ENCODE measurements at regions not wholly inside any gene's neighbourhood (a gene's known extent, or its start where the extent isn't known, plus 50 kb on each side); places are given as distances from the start of the nearest gene placed in this dataset.

DNA sequence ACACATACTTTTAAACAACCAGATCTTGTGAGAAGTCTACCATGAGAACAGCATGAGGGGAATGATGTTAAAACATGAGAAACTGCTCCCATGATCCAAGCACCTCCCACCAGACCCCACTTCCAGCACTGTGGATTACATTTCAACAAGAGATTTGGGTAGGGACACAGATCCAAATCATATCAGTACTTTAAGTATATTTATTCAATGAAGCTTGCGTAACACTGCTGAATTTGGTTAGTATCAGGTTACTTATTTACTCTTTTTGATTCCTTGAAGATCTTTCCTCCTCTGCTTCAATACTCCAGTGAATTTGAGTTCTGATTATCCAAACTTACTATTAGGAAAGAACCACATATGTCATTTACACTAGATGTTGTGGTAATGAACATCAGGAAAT is 418.6 kb downstream of the PIK3C3 start:
- dilution Hi-C loops (cut with MboI; ENCODE audit: extremely low pct_ligation_motif_present, low sequenced_read_pairs), result no loop called here
- BruUV-seq (replicated peaks), result no TSS peak
- DNase-seq (ENCODE audit: low read depth, low spot score) (no peak), FAIRE-seq (no peak)
- Histone ChIP-seq H3K27ac (ENCODE audit: insufficient read depth, low read depth, low read length) (no peak overlapping the region), H3K4me1 (ENCODE audit: control insufficient read depth, extremely low read depth, insufficient read depth, low read length) (no peaks in the 10 kb centered on the region), H2AFZ (ENCODE audit: low read depth, low read length) (no peak overlapping the region), H3K9me3 (replicated peaks; ENCODE audit: control insufficient read depth, insufficient read depth, low read length) (no peaks in the 10 kb centered on the region), H3K27me3 (ENCODE audit: control insufficient read depth in 2 of 2, insufficient read depth in 2 of 2, low read length in 2 of 2) (no peaks in the 10 kb centered on the region), H3K79me2 (ENCODE audit: control insufficient read depth, insufficient read depth, low read length) (no peaks in the 10 kb centered on the region), H4K20me1 (replicated peaks; ENCODE audit: control insufficient read depth, extremely low read depth, insufficient read depth, low read length) (no peaks in the 10 kb centered on the region), H3K9ac (replicated peaks; ENCODE audit: extremely low read depth, insufficient read depth, low read length) (no peak overlapping the region), H3K36me3 (ENCODE audit: control insufficient read depth in 2 of 2, extremely low read depth in 1 of 2, insufficient read depth in 2 of 2, low read length in 2 of 2) (no peaks in the 10 kb centered on the region), H3K9me1 (replicated peaks; ENCODE audit: control insufficient read depth, extremely low read depth, insufficient read depth, low read length) (no peaks in the 10 kb centered on the region), H3K4me3 (replicated peaks in 1 of 3; ENCODE audit: insufficient read depth in 1 of 3, low read depth in 1 of 3, low read length in 3 of 3) (no peak overlapping the region), H3K4me2 (ENCODE audit: insufficient read depth, low read length) (no peak overlapping the region)
- TF ChIP-seq FOS (IDR thresholded peaks at IDR 0.05; ENCODE audit: borderline replicate concordance, insufficient read depth, low read length) (no peak), POLR2AphosphoS5 (IDR thresholded peaks at IDR 0.05; ENCODE audit: insufficient read depth, low read depth, low read length) (no peak), EZH2 (IDR thresholded peaks at IDR 0.05; ENCODE audit: borderline replicate concordance, low read depth, low read length, severe bottlenecking) (no peak), POLR2A (IDR thresholded peaks at IDR 0.05; ENCODE audit: low read depth, low read length) (no peak)
- TF ChIP-seq, protein P1, sequence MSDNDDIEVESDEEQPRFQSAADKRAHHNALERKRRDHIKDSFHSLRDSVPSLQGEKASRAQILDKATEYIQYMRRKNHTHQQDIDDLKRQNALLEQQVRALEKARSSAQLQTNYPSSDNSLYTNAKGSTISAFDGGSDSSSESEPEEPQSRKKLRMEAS (IDR thresholded peaks at IDR 0.05; ENCODE audit: insufficient read depth, insufficient read length), result no peak
- TF ChIP-seq, protein P2, sequence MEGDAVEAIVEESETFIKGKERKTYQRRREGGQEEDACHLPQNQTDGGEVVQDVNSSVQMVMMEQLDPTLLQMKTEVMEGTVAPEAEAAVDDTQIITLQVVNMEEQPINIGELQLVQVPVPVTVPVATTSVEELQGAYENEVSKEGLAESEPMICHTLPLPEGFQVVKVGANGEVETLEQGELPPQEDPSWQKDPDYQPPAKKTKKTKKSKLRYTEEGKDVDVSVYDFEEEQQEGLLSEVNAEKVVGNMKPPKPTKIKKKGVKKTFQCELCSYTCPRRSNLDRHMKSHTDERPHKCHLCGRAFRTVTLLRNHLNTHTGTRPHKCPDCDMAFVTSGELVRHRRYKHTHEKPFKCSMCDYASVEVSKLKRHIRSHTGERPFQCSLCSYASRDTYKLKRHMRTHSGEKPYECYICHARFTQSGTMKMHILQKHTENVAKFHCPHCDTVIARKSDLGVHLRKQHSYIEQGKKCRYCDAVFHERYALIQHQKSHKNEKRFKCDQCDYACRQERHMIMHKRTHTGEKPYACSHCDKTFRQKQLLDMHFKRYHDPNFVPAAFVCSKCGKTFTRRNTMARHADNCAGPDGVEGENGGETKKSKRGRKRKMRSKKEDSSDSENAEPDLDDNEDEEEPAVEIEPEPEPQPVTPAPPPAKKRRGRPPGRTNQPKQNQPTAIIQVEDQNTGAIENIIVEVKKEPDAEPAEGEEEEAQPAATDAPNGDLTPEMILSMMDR (IDR thresholded peaks at IDR 0.05; ENCODE audit: extremely low read depth in 1 of 2, insufficient read depth in 1 of 2, low read depth in 1 of 2, low read length in 2 of 2), result no peak
- ChIA-PET CTCF (no interaction called here), POLR2A (no interaction called here)
- intact Hi-C loops (cut with micrococcal nuclease), result no loop called here

DNA sequence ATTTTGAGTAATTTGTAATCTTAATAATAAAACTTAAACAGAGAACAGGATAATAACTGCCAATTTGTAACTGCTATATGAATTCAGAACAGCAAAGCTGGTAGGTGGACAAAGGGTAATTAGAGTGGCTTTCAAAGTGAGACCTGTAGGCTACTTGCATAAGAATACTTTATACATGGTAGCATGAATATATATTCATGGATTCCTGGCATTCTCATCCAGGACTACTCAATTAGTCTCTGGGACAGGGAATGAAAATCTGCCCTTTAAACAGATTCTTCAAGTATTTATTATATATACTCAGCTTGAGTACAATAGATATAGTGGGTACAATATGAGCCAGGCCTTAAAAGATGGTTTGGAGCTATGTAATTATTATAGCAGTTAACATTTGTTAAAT is 419.9 kb downstream of the PIK3C3 start:
- Histone ChIP-seq H3K4me2 (ENCODE audit: insufficient read depth, low read length) (no peak overlapping the region), H3K79me2 (ENCODE audit: control insufficient read depth, insufficient read depth, low read length) (no peaks in the 10 kb centered on the region), H4K20me1 (replicated peaks; ENCODE audit: control insufficient read depth, extremely low read depth, insufficient read depth, low read length) (no peaks in the 10 kb centered on the region), H3K9me3 (replicated peaks; ENCODE audit: control insufficient read depth, insufficient read depth, low read length) (no peaks in the 10 kb centered on the region), H3K27me3 (ENCODE audit: control insufficient read depth in 2 of 2, insufficient read depth in 2 of 2, low read length in 2 of 2) (no peaks in the 10 kb centered on the region), H2AFZ (ENCODE audit: low read depth, low read length) (no peak overlapping the region), H3K9me1 (replicated peaks; ENCODE audit: control insufficient read depth, extremely low read depth, insufficient read depth, low read length) (no peaks in the 10 kb centered on the region), H3K36me3 (ENCODE audit: control insufficient read depth in 2 of 2, extremely low read depth in 1 of 2, insufficient read depth in 2 of 2, low read length in 2 of 2) (no peaks in the 10 kb centered on the region), H3K27ac (ENCODE audit: insufficient read depth, low read depth, low read length) (no peak overlapping the region), H3K4me3 (replicated peaks in 1 of 3; ENCODE audit: insufficient read depth in 1 of 3, low read depth in 1 of 3, low read length in 3 of 3) (no peak overlapping the region), H3K9ac (replicated peaks; ENCODE audit: extremely low read depth, insufficient read depth, low read length) (no peak overlapping the region), H3K4me1 (ENCODE audit: control insufficient read depth, extremely low read depth, insufficient read depth, low read length) (no peaks in the 10 kb centered on the region)
- ChIA-PET CTCF (no interaction called here), POLR2A (no interaction called here)
- dilution Hi-C loops (cut with MboI; ENCODE audit: extremely low pct_ligation_motif_present, low sequenced_read_pairs) (no loop called here), intact Hi-C loops (cut with micrococcal nuclease) (no loop called here)
- FAIRE-seq, result no peak
- TF ChIP-seq MYC (IDR thresholded peaks at IDR 0.05; ENCODE audit: low read depth, low read length) (no peak), POLR2AphosphoS5 (IDR thresholded peaks at IDR 0.05; ENCODE audit: insufficient read depth, low read depth, low read length) (no peak), JUN (IDR thresholded peaks at IDR 0.05; ENCODE audit: borderline replicate concordance, insufficient read depth, insufficient read length, low read depth) (no peak), EZH2 (IDR thresholded peaks at IDR 0.05; ENCODE audit: borderline replicate concordance, low read depth, low read length, severe bottlenecking) (no peak), POLR2A (IDR thresholded peaks at IDR 0.05; ENCODE audit: low read depth, low read length) (no peak), FOS (IDR thresholded peaks at IDR 0.05; ENCODE audit: borderline replicate concordance, insufficient read depth, low read length) (no peak), GATA2 (IDR thresholded peaks at IDR 0.05; ENCODE audit: insufficient read depth, insufficient read length, low read depth, low read length) (no peak)
- TF ChIP-seq, protein P1 (IDR thresholded peaks at IDR 0.05; ENCODE audit: insufficient read depth, insufficient read length), result no peak
- TF ChIP-seq, protein P2 (IDR thresholded peaks at IDR 0.05; ENCODE audit: extremely low read depth in 1 of 2, insufficient read depth in 1 of 2, low read depth in 1 of 2, low read length in 2 of 2), result no peak
- no TSS peak for BruUV-seq (replicated peaks)
- no peak for DNase-seq (ENCODE audit: low read depth, low spot score)

Measured in endothelial cell of umbilical vein (primary cell).